ENCODE measurements at regions not wholly inside any gene's neighbourhood (a gene's known extent, or its start where the extent isn't known, plus 50 kb on each side); places are given as distances from the start of the nearest gene placed in this dataset.
"Not testable (repeated sequence)": the region's sequence is repeated elsewhere in the genome, so short reads cannot be mapped to it uniquely, and the experiment has no call there.

DNA sequence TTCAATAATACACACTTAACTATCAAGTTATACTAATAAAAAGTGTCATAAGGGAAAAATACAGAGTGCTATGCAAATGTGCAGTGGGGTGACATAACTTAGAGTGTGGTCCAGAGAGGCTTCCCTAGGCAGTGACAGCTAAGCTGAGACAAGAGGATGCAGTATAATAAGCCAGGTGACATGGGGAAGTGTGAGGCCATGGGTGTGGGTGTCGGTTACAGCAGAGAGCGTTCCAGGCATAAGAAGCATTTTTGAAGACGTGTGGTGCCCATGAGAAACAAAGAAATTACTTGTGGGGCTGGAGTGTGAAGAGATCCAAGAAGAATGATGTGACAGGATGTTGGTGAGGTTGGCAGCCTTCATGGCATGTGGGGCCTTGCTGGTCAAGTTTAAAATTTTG, 78.1 kb upstream of the PICALM start:
- no peak for DNase-seq (ENCODE audit: low spot score)

DNA sequence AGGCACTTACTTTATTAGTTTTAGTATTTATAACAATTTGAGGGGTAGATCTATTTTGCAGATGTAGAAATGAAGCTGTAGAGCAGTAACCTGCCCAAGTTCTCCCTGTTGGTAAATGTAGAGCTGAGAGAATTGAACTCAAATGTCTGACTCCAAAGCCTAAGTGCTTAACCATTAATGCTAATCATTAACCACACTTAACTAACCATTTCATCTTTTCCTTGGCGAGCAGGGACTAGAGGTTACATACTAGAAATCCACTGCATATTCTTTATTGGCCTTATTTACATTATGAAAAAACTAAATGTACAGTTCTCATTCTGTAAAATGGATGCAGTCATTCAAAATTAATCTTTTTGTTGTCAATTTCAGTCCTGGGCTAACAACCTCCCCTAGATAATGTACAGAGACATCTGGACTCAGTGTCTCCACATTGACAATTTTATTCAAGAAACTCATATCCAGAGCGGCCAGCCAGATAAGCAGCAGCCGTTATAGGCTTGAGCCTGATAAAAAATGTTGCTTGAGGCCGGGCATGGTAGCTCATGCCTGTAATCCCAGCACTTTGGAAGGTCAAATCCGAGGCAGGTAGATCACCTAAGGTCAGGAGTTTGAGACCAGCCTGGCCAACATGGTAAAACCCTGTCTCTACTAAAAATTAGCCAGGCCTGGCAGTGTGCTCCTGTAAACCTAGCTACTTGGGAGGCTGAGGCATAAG, 76.7 kb upstream of the PICALM start:
- DNase-seq (ENCODE audit: low spot score) = no peak

DNA sequence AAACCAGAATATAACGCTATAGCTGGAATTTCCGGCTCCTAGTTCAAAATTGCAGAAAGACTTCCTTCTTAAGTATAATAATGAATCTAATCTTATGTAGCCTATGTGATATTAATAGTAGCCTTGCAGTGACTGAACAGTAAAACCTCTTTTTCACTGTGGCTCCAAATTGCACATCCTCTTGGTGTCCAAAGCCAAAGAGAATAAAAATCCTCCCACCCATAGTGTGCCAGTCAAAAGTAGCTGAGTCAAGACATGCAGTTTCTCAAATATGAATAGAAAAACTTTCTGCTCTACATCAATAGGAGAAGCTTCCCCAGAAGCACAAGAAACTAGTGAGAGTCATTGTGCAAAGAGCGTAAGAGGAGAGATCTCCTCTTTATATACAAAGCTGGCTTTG, 76.0 kb upstream of the PICALM start:
- DNase-seq (ENCODE audit: low spot score) = no peak

DNA sequence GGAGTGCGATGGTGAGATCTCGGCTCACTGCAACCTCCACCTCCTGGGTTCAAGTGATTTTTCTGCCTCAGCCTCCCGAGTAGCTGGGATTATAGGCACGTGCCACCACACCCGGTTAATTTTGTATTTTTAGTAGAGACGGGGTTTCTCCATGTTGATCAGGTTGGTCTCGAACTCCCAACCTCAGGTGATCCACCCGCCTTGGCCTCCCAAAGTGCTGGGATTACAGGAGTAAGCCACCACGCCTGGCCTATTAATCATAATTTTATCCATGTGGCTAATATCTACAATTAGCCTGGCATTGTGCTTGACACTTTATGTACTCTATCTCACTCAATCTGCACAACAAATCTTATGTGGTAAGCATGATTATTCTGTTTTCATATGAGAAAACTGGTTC, 75.2 kb upstream of the PICALM start:
- DNase-seq (ENCODE audit: low spot score) = not testable (repeated sequence)

DNA sequence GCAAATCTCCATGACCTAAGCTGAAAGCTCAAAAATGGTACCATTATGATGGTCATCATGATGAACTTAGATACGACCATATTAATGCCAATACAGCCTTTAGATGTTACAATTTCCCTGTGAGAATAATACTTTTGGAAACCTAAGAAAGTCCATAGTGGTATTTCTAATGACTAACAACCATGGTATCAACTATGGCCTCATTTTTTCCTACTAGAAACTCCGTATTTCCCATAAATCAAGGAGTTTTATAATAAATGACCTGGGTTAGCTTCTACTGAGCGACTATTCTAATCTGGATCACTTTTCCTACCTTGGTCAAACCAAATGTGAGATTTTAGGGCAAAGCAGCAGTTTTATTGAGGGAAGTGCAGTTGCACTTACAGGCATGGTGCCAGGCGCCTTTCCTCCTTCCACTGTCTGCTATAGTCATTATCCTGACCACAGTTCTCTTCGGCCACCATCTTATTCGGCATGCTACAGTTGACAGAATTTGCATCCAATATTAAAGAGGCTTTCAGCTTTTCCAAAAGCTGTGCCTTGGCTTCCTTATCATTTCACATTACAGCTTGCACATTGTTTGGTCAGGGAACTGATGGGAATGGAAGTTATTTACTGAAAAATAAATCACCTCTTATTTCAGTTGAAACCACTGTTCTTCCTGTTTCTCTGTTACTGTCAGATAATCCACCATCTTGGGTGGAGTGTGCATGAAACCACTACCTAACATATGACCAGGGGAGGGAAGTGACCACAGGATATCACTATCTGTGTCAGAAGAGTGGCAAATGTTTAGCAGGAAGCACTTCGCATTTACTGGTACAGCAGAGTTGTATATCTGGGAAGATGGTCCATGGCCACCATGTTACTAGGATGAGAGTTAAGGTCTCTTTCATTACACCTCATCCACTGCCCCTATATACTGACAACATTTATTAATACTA, 74.5 kb upstream of the PICALM start:
- DNase-seq (ENCODE audit: low spot score) = no peak

DNA sequence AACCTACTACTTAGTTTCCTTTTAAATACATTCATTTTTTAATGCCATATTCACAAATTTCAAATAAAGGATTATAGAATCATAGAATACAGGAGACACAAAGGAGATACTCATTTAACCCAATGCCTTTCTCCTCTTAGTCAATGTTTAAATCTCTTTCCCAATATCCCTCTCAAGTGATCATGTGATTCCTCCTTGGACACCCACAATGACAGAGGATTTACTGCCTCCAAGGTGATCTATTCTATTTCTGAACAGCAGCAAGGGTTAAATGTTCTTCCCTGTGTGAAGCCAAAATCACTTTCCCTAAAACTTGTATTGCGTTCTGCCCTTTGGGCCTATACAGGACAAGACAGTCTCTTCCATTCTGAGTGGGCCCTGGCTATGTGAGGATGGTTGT, 73.3 kb upstream of the PICALM start:
- no peak for DNase-seq (ENCODE audit: low spot score)

DNA sequence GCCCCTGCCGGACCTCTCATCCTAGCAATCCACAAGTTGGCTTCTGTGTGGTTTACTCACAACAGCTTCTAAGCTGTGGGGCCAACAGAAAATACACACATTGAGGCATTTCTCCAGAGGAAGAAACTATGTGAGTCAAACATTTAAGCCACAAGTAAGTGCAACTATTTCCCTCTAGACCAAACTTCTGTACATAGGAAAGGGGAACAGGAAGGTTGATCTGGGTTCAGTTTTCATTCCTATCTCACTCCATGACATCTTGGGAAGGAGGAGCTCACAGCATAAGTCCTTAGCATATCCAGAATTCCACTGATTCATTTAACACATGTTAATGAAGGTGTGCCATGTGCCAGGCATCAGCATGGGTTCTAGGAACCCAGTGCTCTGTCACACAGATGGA, 72.8 kb upstream of the PICALM start:
- no peak for DNase-seq (ENCODE audit: low spot score)

DNA sequence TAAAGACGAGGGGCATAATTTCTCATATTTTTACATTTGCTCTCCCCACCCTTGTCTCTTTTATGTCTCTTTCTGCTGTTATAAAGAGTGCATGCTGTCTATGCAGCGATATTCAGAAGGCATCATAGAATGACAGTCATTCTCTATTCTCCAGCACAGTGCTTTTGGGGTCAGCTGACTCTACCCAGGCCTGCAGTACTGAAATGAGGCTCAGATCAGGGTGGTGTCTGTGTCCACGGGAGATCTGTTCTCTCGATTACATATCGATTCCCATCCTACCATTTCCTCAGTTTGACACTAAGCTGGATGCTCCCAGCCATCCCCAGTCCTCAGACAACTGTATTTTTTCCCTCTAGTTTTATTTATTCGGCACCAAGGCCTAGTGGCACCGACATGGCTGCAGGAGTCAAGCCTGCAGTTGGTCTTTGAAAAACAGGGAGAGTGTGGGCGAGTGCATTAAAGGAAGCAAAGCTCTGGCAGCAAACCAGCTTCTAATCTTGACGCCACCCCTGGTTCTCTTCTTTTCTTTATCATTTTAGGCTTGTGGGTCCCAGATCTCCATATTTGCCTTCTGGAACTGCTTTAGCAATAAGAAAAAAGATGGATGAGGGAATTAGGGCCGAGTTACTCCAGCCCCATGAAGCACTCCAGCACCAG, 71.6 kb upstream of the PICALM start:
- DNase-seq (ENCODE audit: low spot score) = no peak

DNA sequence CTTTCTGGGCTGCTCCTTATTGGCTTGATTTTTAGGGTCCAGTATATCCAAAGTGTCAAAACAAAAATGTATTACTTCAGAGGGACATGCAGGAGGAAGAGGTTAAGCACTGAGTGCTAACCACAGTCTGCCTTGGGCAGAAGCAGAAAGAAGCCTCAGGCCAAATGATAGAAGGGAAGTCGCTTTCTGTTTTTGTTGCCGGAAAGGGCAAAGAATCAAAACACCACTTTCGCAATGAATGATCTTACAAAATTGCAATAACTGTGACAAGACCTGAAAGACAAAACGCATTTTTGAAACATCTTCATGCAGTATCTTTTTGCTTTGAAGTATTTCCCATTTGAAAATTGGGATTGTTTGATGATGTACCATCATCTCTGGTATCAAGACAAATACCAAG, 70.1 kb upstream of the PICALM start:
- DNase-seq (ENCODE audit: low spot score) = no peak

DNA sequence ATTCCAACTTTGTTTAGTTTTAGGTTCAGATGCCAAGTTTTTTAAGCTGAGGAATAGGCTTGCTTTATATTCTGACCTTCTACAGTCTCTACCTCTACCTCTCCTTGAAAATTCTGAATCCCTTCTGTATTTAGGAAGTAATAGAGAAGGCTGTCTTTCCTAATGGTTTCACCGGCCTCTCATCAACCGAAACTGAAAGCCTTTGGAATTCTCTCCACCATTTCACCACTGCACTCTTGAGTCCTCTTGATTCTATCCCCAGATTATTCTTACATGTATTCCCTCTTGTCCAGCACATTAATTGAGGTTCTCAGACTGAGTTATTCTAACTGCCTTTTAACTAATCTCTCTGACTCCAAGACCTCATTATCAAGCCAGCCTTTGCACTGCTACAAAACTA, 67.7 kb upstream of the PICALM start:
- DNase-seq (ENCODE audit: low spot score) = no peak

DNA sequence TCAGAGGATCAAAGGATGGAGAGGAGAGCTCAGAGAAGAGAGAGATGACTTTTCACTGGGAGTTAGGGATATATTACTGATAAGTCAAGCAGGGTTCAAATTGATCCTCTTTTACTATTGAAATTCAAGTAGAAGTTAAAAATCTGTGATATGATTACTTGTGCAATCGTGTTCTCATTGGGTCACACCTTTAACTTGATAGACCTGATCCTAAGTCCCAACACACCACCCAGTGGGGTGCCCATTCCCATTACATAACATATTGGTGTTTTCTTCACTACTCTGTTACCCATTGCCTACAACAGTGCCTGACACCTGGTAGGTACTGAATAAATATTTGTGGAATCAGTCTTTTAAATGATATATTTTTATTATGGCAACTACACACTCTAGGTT, 66.4 kb upstream of the PICALM start:
- no peak for DNase-seq (ENCODE audit: low spot score)

DNA sequence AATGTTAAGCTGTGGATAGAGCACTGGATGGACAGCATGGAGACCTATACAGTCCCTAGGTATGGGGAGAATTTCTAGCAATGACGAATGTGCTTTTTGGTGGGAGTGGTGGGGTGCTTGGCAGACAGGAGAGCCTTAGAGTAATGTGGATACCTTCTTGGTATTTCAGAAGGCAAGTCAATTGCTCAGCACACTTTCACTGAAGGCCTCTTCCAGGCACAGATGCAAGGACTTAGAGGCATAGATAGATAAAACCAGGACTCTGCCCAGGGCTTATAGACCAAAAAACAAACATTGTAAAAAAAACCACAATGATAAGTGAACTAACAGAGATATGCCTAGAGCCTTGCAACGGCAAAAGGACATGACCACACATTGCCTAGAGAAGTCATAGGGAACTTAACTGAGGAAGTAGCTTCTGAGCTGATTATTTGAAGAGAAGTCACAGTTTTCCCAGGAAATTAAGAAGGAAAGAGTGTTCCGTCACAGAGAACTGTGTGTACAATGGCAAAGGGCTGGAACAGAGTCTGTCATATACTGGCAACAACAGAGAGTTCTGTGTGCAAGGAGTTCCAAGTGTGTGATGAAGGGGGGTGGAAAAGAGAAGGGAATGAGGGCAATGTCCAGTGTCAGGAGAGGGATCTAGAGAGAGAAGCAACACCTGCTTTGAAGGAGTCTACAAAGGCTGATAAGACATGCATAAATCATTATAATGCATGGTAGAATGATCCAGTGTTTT, 65.9 kb upstream of the PICALM start:
- DNase-seq (ENCODE audit: low spot score) = peak; percentile 35

DNA sequence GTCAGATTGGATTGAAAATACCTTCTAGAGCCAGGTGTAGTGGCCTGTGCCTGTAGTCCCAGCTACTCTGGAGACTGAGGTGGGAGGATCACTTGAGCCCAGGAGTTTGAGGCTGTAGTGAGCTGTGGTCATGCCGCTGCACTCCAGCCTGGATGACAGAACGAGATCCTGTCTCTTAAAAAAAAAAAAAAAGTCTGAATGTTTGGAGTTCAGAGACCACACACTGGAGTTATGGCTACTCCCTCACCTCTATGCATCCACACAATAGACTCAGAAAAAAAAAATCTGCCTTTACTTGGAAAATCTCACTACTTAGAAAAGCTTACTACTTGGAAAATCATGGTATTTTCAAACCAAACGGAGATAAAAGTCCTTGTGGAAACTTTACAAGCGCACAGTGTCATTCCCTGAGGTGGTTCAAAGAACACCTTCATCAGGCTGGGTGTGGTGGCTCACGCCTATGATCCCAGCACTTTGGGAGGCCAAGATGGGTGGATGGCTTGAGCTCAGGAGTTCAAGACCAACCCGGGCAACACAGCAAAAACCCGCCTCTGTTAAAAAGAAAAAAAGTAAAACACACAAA, 63.9 kb upstream of the PICALM start:
- DNase-seq (ENCODE audit: low spot score) = no peak

DNA sequence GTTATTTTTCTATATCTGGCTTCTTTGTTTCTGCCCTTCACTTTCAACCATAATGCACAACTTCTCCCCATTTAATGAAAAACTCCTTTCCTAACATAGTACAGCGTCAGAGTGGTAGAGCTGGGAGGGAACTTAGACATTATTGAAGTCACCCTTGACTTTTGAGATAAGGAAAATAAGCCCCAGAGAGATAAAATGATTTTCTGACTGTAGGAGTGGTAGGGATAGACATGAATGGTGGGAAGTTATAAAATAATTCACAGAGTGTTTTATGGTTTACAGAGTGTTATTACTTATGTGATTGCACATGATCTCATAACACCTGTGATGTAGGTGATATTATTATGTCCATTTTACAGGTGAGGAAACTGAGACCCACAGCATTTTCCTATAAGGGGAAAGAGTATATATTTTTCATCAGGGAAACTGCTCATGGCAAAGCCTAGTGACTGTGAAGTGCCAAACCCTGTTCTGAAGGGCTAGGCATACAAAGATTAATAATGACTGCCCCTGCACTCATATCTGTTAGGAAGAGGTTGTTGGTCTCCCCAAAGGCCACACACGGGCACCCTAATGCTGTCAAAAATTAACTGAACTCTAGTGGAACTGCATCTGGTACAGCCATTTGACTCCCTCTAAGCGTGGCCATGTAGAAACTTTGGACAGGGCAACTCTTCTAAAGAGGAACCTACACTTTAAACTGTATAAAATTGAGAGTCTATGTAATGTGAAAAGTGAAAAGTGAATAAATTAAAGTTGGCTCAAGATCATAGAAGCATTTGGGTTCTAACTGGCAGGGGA, 61.1 kb upstream of the PICALM start:
- DNase-seq (ENCODE audit: low spot score) = no peak

DNA sequence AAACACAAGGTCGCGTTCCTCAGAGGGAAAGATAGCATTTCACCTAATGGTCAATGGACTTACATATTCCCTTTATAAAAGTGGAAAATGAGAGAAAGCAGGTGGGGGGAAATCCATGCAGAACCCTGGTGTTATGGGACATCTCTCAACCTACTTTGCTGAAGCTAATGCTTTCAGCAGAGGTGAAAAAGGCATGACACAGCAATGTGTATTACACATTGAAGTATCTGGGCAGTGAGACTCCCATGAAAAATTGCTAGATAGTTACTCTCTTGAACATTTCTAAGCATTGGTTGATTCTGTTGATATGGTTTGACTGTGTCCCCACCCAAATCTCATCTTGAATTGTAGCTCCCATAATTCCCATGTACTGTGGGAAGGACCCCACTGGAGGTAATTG, 60.0 kb upstream of the PICALM start:
- DNase-seq (ENCODE audit: low spot score) = no peak

DNA sequence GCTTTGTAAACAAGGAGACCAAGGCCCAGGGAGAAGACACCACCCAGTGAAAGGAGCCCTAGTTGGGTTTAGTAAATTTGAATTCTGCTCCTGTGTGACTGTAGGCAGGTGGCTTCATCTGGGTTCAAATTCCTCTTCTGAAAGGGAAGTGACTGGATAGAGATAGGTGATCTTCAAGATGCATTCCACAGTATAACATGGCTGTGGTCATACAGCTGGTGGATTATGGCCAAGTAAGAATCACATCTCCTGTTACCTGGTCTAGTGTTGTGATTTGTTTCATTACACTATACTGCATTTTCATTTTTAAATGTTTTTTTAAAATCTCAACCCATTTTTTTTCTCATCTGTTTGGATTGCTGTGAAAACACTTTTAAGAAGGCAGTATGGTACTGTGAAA, 58.0 kb upstream of the PICALM start:
- no peak for DNase-seq (ENCODE audit: low spot score)

DNA sequence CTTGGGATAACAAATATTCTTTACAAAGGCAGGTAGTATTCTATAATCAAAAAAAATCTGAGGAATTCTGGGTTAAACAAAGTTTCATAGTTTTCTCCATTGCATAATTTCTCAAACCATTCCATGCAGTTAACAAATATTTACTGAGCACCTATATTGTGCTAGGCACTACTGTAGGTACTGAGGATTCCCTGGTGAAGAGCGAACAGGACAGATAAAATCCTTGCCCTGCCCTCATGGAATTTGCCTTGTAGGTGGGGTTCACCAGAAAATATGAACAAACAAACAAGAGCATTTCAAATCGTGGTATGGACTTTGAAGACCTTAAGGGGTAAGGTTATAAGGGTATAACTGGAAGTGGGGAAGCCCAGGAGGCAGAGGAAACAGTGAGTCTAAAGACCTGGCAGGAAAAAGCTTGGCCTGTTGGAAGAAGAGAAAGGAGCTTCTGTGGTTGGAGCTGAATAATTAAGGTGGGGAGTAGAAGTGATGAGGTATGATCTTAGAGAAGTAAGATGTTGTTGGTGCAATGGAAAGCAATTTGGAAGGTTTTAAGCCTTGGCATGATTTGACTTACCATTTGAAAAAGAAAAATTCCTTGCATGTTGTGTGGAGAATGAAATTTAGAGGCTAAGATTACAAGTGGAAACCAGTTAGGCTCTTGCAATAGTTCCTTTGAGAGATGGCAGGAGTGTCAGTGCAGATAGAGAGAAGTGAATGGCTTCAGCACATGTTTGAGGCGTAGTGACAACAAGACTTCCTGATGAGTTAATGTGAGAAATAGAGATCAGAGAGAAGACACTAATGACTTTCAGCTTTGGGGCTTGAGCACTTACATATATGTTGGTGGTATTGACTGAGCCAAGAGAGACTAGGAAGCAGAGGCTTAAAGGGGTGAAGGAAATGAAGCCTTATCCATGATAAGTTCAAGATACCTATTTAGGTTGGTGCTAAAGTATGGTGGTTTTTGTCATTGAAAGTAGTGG, 55.7 kb upstream of the PICALM start:
- no peak for DNase-seq (ENCODE audit: low spot score)

DNA sequence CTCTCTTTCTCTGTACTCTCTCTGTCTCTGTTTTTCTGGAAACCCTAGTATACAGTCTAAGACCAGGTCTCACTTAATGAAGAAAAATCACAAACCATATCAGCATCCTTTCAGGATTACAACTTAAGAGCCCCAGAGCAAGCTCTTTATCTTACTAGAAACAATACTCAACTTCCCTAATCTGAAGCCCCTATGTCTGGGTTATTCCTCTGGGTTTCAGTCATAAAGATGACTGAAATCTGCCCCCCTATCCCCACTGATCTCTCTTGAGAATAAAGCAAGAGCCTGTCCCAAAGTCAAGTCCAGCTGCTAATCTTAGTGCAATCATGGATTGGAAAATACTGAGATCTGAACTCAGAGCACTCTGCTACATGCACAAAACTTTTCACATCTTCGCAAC, 53.9 kb upstream of the PICALM start:
- no peak for DNase-seq (ENCODE audit: low spot score)

DNA sequence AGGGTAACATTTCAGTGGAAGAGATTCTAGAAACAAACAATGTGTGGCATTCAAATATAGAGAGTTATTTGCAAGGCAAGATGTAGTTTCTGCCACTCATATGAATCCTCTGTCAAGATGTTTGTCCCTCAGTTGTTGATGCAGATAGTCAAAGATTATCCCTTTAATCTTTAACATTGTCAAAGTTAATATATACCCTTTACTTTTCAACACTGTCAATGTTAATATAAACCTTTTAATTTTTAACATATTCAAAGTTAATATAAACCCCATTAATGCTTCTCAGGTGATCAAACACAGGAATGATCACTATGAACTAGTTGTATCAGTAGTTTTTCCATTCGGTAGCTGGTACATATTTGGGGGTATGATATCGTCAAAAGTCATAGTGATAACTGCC, 51.9 kb upstream of the PICALM start:
- no peak for DNase-seq (ENCODE audit: low spot score)
